Suppressor macrophage (primary cell): ENCODE measurements at regions not wholly inside any gene's neighbourhood (a gene's known extent, or its start where the extent isn't known, plus 50 kb on each side); places are given as distances from the start of the nearest gene placed in this dataset.
"Not testable (repeated sequence)": the region's sequence is repeated elsewhere in the genome, so short reads cannot be mapped to it uniquely, and the experiment has no call there.

Experiments used
- DNase-seq, 4 experiments: peaks; one replicate each; pipeline ENCODE4 v3.0.0-alpha.2; 2020 to 2022

DNA sequence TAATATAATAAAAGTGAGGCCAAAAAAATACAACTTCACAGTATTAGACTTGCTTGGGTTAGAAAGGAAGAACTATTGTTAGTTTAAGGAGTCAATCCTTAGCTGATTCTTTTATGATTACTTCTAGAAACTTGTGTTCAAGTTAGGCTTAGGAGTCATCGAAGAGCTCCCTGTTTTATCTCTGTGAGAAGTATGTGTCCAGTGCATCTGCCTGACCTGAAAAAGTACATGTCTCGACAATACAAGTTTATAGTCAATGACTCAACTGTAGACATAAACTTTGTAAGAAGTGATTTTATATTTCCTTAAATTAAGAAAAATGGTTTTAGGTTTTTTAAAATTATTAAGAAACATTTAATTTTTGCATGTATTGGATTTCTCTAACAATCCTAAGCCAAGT is 571.2 kb downstream of the ZEB2 start:
- DNase-seq, result no peak

DNA sequence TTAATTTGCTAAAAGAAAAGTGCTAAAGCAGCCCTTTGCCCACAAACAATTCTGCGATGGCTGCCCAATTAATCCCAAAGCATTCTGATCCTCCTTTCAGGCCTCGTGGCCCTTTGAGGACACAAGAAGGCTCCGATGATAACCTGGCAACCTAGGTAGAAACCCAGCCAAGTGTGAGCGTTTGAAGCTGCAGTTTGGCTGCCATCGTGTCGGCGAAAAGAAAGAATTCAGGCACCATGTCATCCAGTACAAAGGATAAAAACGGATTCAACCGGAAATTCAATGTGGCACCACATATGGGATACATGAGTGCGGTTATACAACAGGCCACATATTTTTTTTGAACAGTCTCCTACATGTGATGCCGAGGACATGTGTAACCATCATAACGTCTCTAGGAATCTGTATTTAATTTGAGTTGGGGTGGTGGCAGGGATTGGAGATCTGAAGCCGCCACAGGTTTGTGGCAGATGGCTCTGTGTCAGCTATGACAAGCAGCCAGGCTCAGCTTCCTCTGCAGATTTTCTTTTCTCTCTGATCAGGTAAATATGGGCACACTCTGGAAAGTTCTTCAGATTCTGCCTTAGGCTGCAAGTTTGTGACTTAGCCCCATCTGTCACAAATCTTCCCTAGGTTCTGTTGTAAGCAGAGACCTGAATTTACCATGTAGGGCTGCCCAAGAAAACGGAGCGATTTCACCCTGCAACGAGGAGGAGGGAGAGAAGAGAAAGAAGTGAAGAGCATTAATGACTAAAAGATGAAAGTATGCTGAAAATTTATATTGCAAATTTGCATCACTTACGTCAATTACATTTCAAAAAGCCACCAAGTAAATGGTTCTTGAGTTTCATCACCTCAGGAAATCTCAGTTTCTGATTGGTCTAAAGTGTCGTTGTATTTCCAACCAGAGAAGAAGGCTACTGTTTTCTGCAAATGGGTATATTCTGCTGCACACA is 573.2 kb downstream of the ZEB2 start:
- DNase-seq, result no peak

DNA sequence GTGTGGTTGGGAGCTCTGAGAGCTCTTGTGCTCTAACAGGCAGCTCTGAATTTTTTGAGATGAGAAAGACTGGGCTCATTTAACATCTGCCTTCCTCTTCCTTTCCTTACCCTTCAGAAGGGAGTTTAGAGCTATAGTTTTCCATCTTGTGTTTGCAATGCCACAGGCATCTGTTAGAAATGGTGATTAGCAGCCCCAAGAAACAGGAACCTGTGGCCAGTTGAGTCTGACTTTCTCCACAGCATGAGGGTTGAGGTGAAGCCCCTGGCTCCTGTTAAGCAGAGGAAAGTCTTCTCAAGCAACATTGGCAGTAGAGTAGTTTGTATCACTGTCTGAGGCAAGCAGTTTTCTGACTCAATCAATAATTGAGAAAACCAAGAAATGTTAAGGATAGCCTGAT is 577.4 kb downstream of the ZEB2 start:
- no peak for DNase-seq

DNA sequence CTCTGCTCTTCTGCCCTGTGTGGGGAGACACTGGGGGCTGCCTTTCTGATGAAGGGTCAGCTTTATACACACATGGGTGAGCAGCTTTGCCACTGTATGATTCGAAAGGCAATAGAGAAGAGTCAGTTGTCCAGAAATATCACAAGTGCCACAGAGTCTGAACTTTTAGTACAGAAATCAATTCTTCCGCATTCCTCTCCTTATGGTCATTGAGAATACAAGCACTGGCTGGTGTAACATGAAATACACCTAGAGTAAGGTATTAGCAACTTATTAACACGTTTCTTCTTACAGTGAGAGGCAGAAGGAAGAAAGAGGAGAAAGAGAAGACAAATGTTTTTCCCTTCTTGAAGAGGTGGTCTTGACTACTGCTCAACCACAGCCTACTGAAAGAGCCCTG is 579.2 kb downstream of the ZEB2 start:
- DNase-seq, result no peak

DNA sequence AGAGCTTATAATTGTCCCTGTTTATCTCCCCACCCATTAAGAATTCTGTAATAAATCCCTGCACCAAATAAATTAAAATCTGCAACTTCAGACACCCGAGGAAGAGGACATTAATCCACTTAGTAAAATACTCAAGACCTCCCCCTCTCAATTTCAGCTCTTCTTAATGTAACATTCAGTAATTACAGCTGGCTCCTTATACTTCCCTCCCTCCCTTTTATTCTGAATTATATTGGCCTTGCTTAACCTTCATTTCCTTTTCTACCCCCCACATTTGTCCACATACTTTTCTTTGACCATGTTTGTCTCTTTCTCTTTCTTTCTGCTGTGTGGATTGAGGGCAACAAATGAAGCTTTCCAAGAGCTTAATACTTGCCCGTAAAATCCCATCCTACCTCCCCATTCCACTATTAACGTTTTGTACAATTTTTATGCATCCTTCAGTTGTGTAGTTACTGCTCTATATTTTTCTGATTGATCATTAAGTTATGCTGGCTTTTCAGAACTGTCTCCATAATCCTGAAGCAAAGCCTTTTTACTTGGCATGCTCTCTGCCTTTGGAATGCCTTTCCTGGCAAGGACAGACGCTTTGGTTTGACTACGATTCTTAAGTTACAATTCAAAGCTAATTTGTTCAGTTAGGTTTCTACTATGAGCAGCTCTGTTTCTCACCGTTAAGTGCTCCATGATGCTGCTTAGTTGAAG is 580.1 kb downstream of the ZEB2 start:
- DNase-seq, result no peak

DNA sequence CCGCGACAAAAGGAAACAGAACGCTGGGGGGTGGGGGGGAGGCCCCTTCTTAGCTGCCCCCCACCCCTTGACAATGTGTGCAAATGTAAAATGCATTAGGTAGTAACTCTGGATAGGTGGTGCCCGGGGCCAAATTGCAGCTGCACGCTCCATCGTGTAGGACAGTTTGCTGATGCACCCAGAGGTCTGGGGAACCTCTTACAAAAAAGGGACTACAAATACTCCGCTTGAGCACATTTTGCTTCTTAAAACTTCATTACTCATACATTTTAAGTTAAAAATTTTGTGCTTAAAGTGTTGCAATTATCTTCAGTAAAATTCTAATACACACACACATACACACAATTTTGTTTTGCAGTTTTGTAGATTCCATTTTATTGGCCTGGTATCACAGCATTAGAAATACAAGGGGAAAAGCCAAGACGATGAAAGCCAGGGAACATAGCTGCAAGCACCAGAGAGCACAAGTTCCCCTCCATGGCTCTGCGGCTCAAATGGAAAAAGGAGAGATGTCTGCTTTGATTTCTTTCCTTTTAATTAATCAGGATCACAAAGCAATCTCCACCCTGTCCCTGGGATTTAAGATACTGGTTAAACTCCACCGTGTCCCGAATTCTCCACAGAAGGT is 582.1 kb downstream of the ZEB2 start:
- no peak for DNase-seq

DNA sequence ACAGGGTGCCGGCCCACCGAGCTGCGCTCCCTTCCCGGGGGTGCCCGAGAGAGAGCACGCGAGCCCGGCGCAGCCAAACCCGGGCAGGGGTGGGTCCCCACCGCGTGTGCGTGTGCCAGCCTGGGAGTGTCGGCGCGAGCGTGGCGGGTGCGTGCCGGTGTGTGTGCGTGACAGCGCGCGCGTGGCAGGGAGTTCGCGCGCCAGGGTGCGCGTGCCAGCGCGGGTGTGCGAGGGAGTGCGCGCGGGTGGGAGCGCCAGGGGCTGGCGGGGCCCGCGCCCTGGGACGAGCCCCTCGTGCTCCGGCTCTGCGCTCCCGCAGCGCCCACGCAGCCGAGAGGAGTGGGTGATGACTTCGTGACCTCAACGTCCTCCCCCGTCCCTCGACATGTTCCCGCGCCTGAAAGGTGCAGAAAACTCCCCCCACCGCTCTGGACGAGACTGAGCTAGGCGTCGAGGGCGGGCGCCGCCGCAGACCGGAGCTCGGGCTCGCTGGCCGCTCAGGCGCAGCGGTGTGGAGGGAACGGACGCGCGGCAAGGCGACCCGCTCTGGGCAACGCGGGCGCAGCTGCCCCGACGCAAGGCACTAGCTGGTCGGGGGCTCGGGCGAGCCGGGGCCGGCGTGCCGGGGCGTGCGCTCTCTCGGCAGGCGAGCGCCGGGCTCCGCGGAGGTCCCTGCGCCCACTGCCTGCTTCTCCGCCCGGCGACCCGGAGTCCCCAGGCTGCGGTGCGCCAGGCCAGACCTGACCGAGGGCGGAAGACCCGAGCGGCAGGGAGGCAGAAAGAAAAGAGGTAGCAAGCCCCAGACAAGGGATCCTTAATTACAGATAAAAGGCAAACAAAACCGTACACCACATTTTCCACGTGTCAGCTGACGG is 582.8 kb downstream of the ZEB2 start:
- peak; percentile 9 to 59 (median 37) for DNase-seq

DNA sequence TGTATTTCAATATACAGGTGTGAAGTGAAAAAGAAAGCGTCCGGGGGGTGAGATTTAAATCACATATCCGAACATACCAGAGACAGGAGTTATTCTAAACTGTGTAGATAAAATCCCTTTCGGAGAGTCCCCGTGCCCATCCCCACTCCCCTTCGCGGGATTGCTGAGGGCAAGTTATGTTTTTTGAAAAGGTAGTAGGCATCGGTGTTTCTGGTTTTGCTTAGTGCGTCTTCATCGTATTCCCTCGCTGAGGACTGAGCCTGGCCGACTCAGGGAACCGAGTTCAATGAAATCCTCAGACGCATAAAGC is 583.4 kb downstream of the ZEB2 start:
- DNase-seq, result no peak

DNA sequence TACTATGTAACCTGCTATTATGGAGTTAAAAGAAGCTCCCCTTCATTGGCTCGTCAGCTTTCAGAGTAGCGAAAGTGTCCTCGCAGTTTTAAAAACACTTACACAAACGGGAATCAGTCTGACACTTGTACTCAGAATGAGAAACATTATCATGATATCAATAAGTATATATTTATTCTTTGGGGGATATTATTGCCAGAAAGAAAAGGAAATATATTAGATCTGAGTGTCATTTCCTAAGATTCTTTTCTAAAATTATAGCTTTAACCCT is 584.5 kb downstream of the ZEB2 start:
- no peak for DNase-seq

DNA sequence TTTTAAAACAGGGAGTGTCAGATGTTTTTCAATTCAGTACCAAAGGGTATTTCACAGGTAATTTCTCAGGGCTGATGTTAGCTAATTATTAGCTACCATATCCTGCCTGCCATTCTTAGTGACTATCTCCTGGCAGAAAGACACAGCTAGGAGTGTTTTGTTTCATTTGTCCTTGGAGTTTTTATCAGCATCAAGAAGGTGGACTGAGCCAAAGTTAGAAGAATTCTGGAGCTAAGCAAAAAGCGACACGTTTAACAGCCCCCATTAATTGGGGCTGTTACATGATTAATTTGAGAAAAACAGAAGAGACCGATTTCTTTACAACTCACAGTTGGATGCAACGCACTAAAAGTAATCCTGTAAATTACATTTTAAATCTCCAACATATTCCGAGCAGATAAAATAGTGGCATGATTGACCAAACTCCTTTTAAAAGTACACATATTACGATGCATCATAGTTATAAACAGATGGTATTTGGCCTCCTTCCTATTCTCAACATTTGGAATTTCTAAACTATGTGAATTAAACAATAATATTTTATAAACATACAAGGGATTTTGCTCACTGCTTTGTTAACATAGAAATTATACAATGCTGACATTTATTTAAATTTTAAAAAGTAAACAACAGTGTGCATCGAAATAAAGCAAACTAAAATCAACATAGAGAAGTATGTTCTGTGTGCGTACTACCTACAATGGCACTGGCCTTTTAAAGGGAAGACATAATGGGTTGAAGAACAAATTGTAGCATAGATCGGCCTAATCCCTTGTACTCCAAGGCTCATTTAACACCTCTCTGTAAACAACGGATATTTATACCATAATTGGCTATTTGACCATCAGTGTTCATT is 585.1 kb downstream of the ZEB2 start:
- no peak for DNase-seq

DNA sequence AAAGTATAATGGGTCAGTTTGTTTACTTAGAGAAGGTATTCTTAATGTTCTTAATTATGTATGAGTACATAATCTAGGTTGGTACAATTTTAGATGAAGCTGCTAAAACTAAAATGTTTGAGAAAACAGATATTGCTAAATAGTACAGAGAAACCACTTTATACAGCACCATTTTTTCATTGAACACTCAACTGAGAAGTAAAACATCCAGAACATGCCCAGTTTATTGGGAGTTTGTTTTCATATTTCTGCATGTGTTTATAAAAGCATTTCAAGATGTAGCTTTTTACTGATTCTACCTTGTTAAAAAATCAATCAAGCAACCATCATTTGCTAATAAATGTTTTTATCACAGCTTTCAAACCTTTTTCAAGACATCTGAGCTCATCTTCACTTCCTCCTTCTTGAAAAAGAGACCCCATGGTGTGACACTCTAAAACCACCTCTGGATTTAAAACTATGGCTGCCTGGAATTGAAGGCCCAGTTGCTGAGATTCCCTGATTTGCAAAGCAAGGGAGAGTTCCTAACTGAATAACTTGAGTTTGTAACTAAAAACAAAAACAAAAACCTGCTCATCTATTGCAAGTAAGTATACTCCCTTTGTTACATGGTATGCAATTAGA is 585.9 kb downstream of the ZEB2 start:
- DNase-seq, result no peak

DNA sequence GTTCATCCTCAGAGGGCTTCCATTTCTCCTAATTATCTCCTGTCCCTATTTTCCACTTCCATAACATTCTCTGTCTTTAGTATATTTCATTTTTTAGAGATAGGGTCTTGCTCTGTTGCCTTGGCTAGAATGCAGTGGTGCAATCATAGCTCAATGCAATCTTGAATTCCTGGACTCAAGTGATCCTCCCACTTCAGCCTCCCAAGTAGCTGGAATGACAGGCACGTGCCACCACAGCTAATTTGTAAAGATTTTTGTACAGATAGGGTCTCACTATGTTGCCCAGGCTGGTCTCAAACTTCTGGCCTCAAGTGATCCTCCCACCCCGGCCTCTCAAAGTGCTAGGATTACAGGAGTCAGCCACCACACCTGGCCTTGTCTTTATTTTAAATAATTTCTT is 589.0 kb downstream of the ZEB2 start:
- DNase-seq, result no peak

DNA sequence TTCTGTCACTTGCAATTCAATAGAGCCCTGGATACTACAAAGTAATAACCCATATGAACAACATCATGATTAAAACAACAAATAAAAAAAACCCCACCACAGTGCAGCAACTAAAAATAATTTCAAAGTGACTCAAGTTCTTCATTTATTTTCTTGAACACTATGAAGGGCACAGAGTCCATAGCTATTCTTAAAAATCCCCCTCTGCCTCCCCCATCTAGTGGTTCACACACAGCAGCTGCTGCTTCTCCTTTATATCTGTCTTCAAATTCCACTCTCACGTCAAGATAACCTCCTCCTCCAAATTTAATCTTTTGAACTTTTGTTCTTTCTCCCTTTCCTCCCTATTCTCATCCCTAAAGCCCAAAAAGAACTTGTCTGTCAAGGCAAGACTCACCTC is 591.3 kb downstream of the ZEB2 start:
- no peak for DNase-seq

DNA sequence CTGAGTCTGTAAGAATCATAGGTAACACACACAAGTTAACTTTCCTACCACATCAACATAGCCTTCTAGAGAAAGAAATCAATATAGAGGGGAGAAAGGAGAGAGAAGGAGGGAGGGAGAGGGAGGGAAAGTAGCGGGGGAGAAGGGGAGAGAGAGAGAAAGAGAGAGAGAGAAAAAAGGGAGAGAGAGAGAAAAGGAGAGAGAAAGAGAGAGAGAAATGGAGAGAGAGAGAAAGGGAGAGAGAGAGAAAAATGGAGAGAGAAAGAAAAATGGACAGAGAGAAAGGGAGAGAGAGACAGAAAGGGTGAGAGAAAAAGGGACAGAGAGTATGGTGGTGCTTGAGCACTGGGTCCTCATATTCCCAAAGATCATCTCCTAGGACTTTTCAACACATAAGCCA is 591.7 kb downstream of the ZEB2 start:
- DNase-seq, result no peak

DNA sequence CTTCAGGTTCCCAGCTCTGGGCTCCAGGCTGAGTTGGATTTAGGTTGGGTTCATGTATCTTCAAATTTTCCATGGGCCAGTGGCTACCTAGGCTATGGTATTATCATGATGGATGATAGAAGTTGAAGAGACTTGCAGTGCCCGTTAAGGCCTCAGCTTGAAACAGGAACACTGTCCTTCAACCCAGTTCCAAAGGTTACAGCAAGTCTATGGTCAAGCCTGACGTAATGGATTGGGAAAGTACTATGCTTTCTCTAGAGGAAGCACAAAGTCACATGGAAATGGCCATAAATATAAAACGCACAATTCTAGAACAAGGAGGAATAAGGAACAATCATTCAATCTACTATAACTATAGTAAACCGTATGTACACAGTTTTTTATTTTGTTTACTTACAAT is 593.2 kb downstream of the ZEB2 start:
- peak; percentile 8 to 44 (median 33) for DNase-seq

DNA sequence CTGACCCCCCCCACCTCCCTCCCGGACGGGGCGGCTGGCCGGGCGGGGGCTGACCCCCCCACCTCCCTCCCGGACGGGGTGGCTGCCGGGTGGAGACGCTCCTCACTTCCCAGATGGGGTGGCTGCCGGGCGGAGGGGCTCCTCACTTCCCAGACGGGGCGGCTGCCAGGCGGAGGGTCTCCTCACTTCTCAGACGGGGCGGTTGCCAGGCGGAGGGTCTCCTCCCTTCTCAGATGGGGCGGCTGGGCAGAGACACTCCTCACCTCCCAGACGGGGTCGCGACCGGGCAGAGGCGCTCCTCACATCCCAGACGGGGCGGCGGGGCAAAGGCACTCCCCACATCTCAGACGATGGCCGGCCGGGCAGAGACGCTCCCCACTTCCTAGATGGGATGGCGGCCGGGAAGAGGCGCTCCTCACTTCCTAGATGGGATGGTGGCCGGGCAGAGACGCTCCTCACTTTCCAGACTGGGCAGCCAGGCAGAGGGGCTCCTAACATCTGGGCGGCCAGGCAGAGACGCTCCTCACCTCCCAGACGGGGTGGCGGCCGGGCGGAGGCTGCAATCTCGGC is 597.6 kb downstream of the ZEB2 start:
- not testable (repeated sequence) for DNase-seq

DNA sequence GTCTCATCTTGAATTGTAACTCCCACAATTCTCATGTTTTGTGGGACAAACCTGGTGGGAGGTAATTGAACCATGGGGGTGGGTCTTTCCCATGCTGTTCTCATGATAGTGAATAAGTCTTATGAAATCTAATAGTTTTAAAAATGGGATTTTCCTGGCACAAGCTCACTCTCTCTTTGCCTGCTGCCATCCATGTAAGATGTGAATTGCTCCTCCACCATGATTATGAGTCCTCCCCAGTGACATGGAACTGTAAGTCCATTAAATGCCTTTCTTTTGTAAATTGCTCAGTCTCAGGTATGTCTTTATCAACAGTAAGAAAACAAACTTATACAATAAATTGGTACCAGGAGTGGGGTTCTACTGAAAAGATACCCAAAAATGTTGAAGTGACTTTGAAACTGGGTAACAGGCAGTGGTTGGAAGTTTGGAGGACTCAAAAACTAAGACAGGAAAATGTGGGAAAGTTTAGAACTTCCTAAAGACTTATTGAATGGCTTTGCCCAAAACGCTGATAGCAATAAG is 601.4 kb downstream of the ZEB2 start:
- DNase-seq, result no peak

DNA sequence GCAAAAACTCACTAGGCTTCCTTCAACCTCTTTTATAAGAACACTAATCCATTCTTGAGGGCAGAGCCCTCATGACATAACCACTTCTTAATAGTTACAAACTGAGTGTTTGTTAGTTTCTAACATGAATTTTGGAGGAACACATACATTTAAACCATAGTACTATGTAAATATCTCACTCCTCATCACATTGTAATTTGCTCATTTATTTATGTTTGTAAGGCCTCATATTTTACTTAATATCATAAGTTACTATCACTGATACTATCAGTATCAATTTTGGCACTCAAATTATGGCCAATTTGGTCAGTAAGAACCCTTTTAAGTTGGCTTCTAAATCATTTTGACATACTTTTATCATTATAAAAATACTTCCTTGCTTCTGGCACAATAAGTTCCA is 603.1 kb downstream of the ZEB2 start:
- DNase-seq, result no peak

DNA sequence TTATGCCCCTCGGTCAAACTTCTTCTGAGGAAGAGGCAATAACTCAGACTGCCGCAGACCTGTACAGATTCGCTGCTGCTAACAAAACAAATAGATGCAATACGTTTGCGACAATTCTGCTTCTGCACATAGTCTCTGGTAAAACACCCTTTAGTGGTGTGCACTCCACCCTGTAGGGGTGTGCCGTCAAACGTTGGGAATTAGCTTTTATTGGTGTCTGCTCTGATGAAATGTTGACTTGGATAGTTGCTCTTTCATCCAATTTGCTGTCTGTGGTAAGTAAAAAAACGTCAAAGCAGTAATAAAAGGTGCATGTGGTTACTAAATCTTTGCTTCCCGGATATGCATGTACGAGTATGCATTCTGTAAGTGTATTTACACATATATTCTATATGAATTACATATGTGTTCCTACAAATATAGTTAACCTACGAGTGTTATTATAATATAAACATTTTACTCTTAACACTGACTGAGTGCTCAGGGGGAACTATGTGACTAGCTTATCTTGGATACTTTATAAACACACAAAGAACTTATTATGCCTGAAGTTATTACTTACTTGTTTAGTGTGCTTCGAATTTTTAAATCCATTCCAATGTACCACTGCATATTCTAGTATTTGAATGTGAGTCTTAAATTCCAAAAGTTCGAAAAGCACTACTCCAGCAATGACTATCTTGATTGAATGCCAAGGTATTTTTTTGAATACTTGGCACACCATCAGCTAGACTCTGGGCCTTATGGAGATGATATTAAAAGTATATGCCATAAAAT is 610.2 kb downstream of the ZEB2 start:
- DNase-seq, result no peak

DNA sequence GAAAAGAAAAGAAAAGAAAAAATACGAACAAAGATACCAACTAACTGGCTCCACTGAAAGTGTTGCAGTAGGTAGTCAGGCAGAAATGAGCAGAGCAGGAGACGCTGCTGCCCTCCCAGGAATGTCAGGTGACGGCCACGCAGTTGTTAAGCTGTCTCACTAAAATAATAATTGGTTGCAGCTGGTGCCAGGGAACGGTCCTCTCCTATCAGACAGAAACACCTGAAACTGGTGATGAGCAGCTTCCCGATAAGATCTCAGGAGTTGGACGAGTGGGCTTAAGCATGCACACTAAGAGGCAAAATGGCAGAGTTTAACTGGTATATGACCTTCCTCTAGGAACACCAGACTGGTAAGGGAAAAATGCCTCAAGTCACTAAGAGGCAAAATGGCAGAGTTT is 611.1 kb downstream of the ZEB2 start:
- DNase-seq, result no peak
